K562 (cell line): ENCODE measurements at regions not wholly inside any gene's neighbourhood (a gene's known extent, or its start where the extent isn't known, plus 50 kb on each side); places are given as distances from the start of the nearest gene placed in this dataset.

Source experiments
- ATAC-seq: fragments of 200-7000 bp; cut with Tn5 transposase; 3 replicates; pipeline ENCODE4 v1.9.1; 2020; ENCODE audit warnings: moderate library complexity
- BruUV-seq: library from RNA; stranded (reverse); fragments of 400-500 nt; replicated peaks from 2 replicates; lab custom pipeline; 2021; lab: Mats Ljungman, UMichigan
- CTCF ChIA-PET: fragments of 300-600 bp; formaldehyde crosslinking; extraction: SDS; loops from one replicate; lab custom pipeline; 2021; ENCODE audit warnings: low intra/inter-chr PET ratio; lab: Yijun Ruan, JAX
- POLR2A ChIA-PET: fragments of 300-600, 350-650 bp; sonication (Branson Sonifier 250); formaldehyde crosslinking; extraction: SDS; loops from one replicate; lab custom pipeline; 2021; ENCODE audit warnings: antibody characterized with exemption, inconsistent platforms; lab: Yijun Ruan, JAX
- DNase-seq, 4 experiments: peaks; one replicate each; pipeline versions ENCODE4 v3.0.0 to v3.0.0-alpha.2; 2011 to 2018; ENCODE audit warnings: low spot score in 3 of 4, mixed read lengths in 3 of 4; ENCODE audit errors: extremely low read depth in 1 of 4
- FAIRE-seq: peaks from 2 replicates; lab custom pipeline; 2011; peaks lifted over from hg19 to GRCh38; lab: Jason Lieb, UNC
- H2AFZ ChIP-seq: 2 replicates; pipeline ENCODE4 v1.6.0; 2011; ENCODE audit warnings: low read depth, low read length, control low read depth, inconsistent platforms
- H3K27ac ChIP-seq: fragments of 200-600 bp; 3 replicates; pipeline ENCODE4 v1.8.0; 2011; ENCODE audit warnings: low read depth, mild to moderate bottlenecking, control low read depth, inconsistent platforms, low read length, moderate library complexity, mixed read lengths; ENCODE audit errors: extremely low read depth
- H3K27me3 ChIP-seq, 2 experiments: fragments of 300-600 bp in 1 of 2; 2 replicates in 1 of 2; 3 replicates in 1 of 2; pipeline versions ENCODE4 v1.6.0 to v1.8.0; 2011; ENCODE audit warnings: inconsistent platforms in 2 of 2, low read length in 2 of 2, mild to moderate bottlenecking in 1 of 2, mixed read lengths in 1 of 2, moderate library complexity in 1 of 2; ENCODE audit not compliant: control insufficient read depth in 2 of 2, insufficient read depth in 2 of 2
- H3K36me3 ChIP-seq: fragments of 300-600 bp; 3 replicates; pipeline ENCODE4 v1.8.0; 2011; ENCODE audit warnings: mild to moderate bottlenecking, low read length, inconsistent platforms; ENCODE audit not compliant: control insufficient read depth, insufficient read depth
- H3K4me1 ChIP-seq, 2 experiments: fragments of 200-600 bp in 1 of 2; replicated peaks in 1 of 2; 2 replicates in 1 of 2; 3 replicates in 1 of 2; pipeline versions ENCODE4 v1.5.1 to v1.8.0; 2011; ENCODE audit warnings: inconsistent platforms in 2 of 2, low read length in 2 of 2, mild to moderate bottlenecking in 1 of 2, mixed read lengths in 1 of 2, moderate library complexity in 1 of 2; ENCODE audit not compliant: control insufficient read depth in 2 of 2, insufficient read depth in 2 of 2
- H3K4me2 ChIP-seq: 2 replicates; pipeline ENCODE4 v1.6.1; 2011; ENCODE audit warnings: low read length, control low read depth, inconsistent platforms, mixed read lengths; ENCODE audit not compliant: insufficient read depth
- H3K4me3 ChIP-seq: fragments of 200-600 bp; sonication (generic), shearing (Covaris generic); 2 replicates; pipeline ENCODE4 v1.5.1; 2016; ENCODE audit warnings: control low read depth, inconsistent platforms
- H3K79me2 ChIP-seq: fragments of 200-600 bp; 3 replicates; pipeline ENCODE4 v1.8.0; 2011; ENCODE audit warnings: low read length, inconsistent platforms; ENCODE audit not compliant: control insufficient read depth, insufficient read depth
- H3K9ac ChIP-seq, 2 experiments: 2 replicates each; pipeline versions ENCODE4 v1.6.0 to v1.6.1; 2011; ENCODE audit warnings: low read depth in 2 of 2, low read length in 2 of 2, control low read depth in 1 of 2, inconsistent platforms in 1 of 2, mild to moderate bottlenecking in 1 of 2, mixed read lengths in 1 of 2; ENCODE audit not compliant: insufficient read depth in 1 of 2
- H3K9me1 ChIP-seq: one replicate; pipeline ENCODE4 v1.6.0; 2011; ENCODE audit warnings: inconsistent platforms, mild to moderate bottlenecking, low read length, moderate library complexity; ENCODE audit not compliant: control insufficient read depth, insufficient read depth
- H3K9me3 ChIP-seq: replicated peaks from 2 replicates; pipeline ENCODE4 v1.5.1; 2011; ENCODE audit warnings: low read depth, low read length, inconsistent platforms; ENCODE audit not compliant: control insufficient read depth, insufficient read depth
- H4K20me1 ChIP-seq: replicated peaks from 2 replicates; pipeline ENCODE4 v1.6.1; 2011; ENCODE audit warnings: low read length, inconsistent platforms, mixed read lengths; ENCODE audit not compliant: control insufficient read depth, insufficient read depth
- C11orf30 ChIP-seq: fragments of 450-650 bp; IDR thresholded peaks from 2 replicates; pipeline ENCODE4 v1.6.1; 2016; ENCODE audit warnings: low read depth, mild to moderate bottlenecking
- EP300 ChIP-seq: IDR thresholded peaks from 2 replicates; pipeline ENCODE4 v1.6.1; 2012; ENCODE audit warnings: low read length, improper control_type of control experiment
- ETV5 ChIP-seq: sonication (generic); formaldehyde crosslinking; IDR thresholded peaks from 2 replicates; pipeline ENCODE4 v1.4.0; 2020; ENCODE audit warnings: low read depth, mild to moderate bottlenecking, missing genetic modification reagents
- IFI16 ChIP-seq: fragments of 250-450 bp; sonication (Bioruptor Pico); IDR thresholded peaks from 2 replicates; pipeline ENCODE4 v2.1.2; 2022; ENCODE audit warnings: mild to moderate bottlenecking, inconsistent platforms
- MAFG ChIP-seq: fragments of 450-650 bp; conservative IDR thresholded peaks from 2 replicates; pipeline ENCODE4 v1.6.1; 2016; ENCODE audit warnings: missing genetic modification characterization, missing compliant biosample characterization
- TEAD2 ChIP-seq: fragments of 450-650 bp; IDR thresholded peaks from 2 replicates; pipeline ENCODE4 v1.6.1; 2016; ENCODE audit warnings: missing genetic modification characterization, control low read depth, missing compliant biosample characterization
- ZNF316 ChIP-seq: fragments of 450-650 bp; IDR thresholded peaks from 2 replicates; pipeline ENCODE4 v1.6.1; 2016
- WGBS: fragments of 100-300 bp; shearing (Covaris generic); methylation state at CpG from one replicate; pipeline ENCODE4 v1.1.6; 2016; ENCODE audit warnings: low coverage, mixed read lengths; ENCODE audit not compliant: insufficient coverage; ENCODE audit errors: missing lambda C conversion rate; 5-methylcytosine and 5-hydroxymethylcytosine counted together
- in situ Hi-C: fragments of 300-500 bp; cut with MboI; formaldehyde crosslinking; loops from 4 replicates; pipeline ENCODE4 v1.15.0; 2018; ENCODE audit warnings: inconsistent platforms, mixed read lengths
- intact Hi-C: fragments of 100-400 bp; cut with micrococcal nuclease; formaldehyde crosslinking; loops from 2 replicates; pipeline ENCODE4 v1.14.2; 2022
- TF ChIP-seq, protein P1 (sequence below): fragments of 250-450 bp; sonication (Bioruptor Pico); IDR thresholded peaks from 2 replicates; pipeline ENCODE4 v1.5.1; 2021; ENCODE audit warnings: mild to moderate bottlenecking

DNA sequence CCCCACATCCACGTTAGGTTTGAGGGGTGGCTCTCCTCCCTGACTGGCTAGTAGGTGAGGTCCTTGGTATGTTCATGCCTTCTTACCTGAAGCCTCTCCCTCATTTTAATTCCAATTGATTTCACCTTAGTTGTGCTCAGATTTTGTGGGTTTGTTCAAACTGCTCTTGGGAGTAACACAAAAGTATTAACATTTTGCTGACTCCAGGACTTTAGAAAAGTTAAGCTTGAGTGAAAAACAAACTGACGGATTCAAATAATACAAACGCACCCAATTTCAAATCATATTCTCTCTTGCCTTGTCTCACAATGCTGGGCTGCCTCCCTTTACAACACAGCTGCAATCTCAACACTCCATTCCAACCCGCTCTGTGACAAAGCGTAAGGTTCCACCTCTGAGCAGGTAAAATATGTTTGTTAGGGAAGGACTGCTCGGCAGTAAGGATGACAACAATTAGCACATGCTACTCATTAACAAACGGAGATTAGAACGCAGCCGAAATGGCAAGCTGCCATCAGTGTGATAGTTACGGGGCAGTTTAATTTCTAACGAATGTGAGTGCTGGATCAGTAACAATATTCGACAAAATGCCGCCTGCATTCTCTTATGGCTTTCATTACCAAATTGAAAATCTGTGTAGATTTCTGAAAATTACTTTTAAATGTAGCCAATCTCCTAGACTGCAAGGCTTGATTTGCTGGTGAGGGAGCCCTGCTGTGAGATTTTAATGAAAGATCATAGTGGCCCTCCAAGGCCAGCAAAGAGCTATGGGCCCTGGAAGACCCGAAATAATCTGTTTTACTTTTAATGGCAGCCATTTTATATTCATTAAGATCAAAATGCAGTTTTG lies 730.6 kb upstream of the FANCL start:
- FAIRE-seq, result no peak
- intact Hi-C loops, result loop anchor here (10.0 kb wide), 1 partner anchor 207 kb away; no protein-coding TSS in a partner anchor
- no TSS peak for BruUV-seq

DNA sequence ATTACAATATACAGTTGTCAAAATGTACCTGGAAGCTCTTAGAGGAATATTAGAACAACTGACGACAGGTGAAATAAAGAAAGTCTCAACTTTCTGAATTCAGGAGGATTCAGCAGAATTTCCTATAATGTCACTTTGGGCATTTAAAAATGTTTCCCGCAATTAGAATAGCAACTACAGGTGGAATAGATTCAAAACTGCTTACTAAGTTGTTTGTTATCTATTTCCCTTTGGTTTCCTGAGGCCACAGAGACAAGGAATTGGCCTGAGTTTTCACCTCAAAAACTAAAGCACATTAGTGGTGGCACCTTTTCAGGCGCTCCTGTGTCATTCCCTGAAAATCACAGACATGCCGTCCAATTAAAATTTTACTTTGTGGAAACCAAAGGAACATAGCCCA lies 729.2 kb upstream of the FANCL start:
- no peak overlapping the region for H3K4me3 ChIP-seq
- 13% methylated on average over 4 of the region's 4 CpGs for WGBS
- DNase-seq (no peak), ATAC-seq (no peak), FAIRE-seq (no peak)
- no peaks in the 10 kb centered on the region for H3K9me1 ChIP-seq
- BruUV-seq, result no TSS peak
- TF ChIP-seq EP300, result no peak
- TF ChIP-seq ETV5 (CRISPR knock-in tag), result no peak
- no peak for TF ChIP-seq TEAD2 (tag)
- 0 out of 2 replicates have a peak, but pooled peaks have one; percentile 3 for TF ChIP-seq ZNF316
- TF ChIP-seq, protein P1, sequence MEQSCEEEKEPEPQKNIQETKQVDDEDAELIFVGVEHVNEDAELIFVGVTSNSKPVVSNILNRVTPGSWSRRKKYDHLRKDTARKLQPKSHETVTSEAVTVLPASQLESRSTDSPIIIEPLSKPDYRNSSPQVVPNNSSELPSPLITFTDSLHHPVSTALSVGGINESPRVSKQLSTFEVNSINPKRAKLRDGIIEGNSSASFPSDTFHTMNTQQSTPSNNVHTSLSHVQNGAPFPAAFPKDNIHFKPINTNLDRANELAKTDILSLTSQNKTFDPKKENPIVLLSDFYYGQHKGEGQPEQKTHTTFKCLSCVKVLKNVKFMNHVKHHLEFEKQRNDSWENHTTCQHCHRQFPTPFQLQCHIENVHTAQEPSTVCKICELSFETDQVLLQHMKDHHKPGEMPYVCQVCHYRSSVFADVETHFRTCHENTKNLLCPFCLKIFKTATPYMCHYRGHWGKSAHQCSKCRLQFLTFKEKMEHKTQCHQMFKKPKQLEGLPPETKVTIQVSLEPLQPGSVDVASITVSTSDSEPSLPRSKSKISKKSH (CRISPR knock-in tag), result no peak
- TF ChIP-seq C11orf30, result peak; percentile 12; the same call in 1 of the 2 replicates
- 0 out of 2 replicates have a peak, but pooled peaks have one; percentile 8 for TF ChIP-seq MAFG
- H3K9ac ChIP-seq, result no peak overlapping the region
- POLR2A ChIA-PET, result no interaction called here
- no peaks in the 10 kb centered on the region; a peak in 2 of 5 replicates for H3K4me1 ChIP-seq
- in situ Hi-C loops (no loop called here), intact Hi-C loops (loop anchor here (10.0 kb wide), 1 partner anchor 206 kb away; no protein-coding TSS in a partner anchor)
- no peak overlapping the region for H2AFZ ChIP-seq
- no peaks in the 10 kb centered on the region for H3K27me3 ChIP-seq
- CTCF ChIA-PET, result no interaction called here
- no peak overlapping the region for H3K27ac ChIP-seq
- no peaks in the 10 kb centered on the region for H4K20me1 ChIP-seq
- no peaks in the 10 kb centered on the region for H3K9me3 ChIP-seq
- no peaks in the 10 kb centered on the region for H3K79me2 ChIP-seq
- no peaks in the 10 kb centered on the region for H3K36me3 ChIP-seq
- no peak overlapping the region for H3K4me2 ChIP-seq

More for the DNA sequence above, 730.6 kb upstream of the FANCL start:
- no peak overlapping the region for H3K4me2 ChIP-seq
- no peak overlapping the region for H3K27ac ChIP-seq
- in situ Hi-C loops, result no loop called here
- DNase-seq (no peak), ATAC-seq (no peak)
- H3K9ac ChIP-seq, result no peak overlapping the region
- H3K79me2 ChIP-seq, result no peaks in the 10 kb centered on the region
- H3K36me3 ChIP-seq, result no peaks in the 10 kb centered on the region
- H3K27me3 ChIP-seq, result no peaks in the 10 kb centered on the region
- H3K4me1 ChIP-seq, result no peaks in the 10 kb centered on the region; a peak in 2 of 5 replicates
- H2AFZ ChIP-seq, result no peak overlapping the region
- no peak overlapping the region for H3K4me3 ChIP-seq
- CTCF ChIA-PET, result no interaction called here
- no peaks in the 10 kb centered on the region for H3K9me1 ChIP-seq
- TF ChIP-seq IFI16 (CRISPR knock-in tag), result no peak
- POLR2A ChIA-PET, result no interaction called here
- no peaks in the 10 kb centered on the region for H4K20me1 ChIP-seq
- WGBS, result 10% methylated on average over 14 of the region's 14 CpGs
- H3K9me3 ChIP-seq, result no peaks in the 10 kb centered on the region
